Stimulated activated CD4-positive, alpha-beta T cell treated with anti-CD3 and anti-CD28 coated beads, TNF-alpha, amount 100 ng/mL, for 4 hours (primary cell): ENCODE measurements at regions not wholly inside any gene's neighbourhood (a gene's known extent, or its start where the extent isn't known, plus 50 kb on each side); places are given as distances from the start of the nearest gene placed in this dataset.
"Not testable (repeated sequence)": the region's sequence is repeated elsewhere in the genome, so short reads cannot be mapped to it uniquely, and the experiment has no call there.

Experiments
- DNase-seq, 3 experiments: peaks; one replicate each; pipeline ENCODE4 v3.0.0-alpha.2; 2020; ENCODE audit warnings: low read depth in 3 of 3

- DNase-seq, result peak; percentile 19 to 41 (median 28)
These were observed 69.4 kb upstream of the EVL start for GRCh38 chr14:99995700-99996356.

GRCh38 chr14:99996951-99997571, 68.2 kb upstream of the EVL start:
- no peak for DNase-seq

GRCh38 chr14:100000398-100000797, 64.8 kb upstream of the EVL start:
- not testable (repeated sequence) for DNase-seq

- no peak for DNase-seq
These were observed 60.8 kb upstream of the EVL start for GRCh38 chr14:100004392-100004791.

GRCh38 chr14:100007254-100007653, 58.0 kb upstream of the EVL start:
- DNase-seq, result no peak

- DNase-seq, result not testable (repeated sequence)
These were observed 55.4 kb upstream of the EVL start for GRCh38 chr14:100009802-100010201.

GRCh38 chr14:100010679-100011078, 54.5 kb upstream of the EVL start:
- DNase-seq, result no peak

- no peak for DNase-seq
These were observed 53.4 kb upstream of the EVL start for GRCh38 chr14:100011628-100012325.

GRCh38 chr14:100012478-100013327, 52.5 kb upstream of the EVL start:
- no peak for DNase-seq

- no peak for DNase-seq
These were observed 50.0 kb upstream of the EVL start for GRCh38 chr14:100015251-100015655.
